Activated CD4-positive, alpha-beta T cell treated with anti-CD3 and anti-CD28 coated beads, Interleukin-2, amount 10 ng/mL, durations not matched to agents 24 days and 14 days (primary cell): ENCODE measurements at regions not wholly inside any gene's neighbourhood (a gene's known extent, or its start where the extent isn't known, plus 50 kb on each side); places are given as distances from the start of the nearest gene placed in this dataset.
"Not testable (repeated sequence)": the region's sequence is repeated elsewhere in the genome, so short reads cannot be mapped to it uniquely, and the experiment has no call there.

ENCODE experiments used
- DNase-seq: peaks from one replicate; pipeline ENCODE4 v3.0.0; 2022
- H3K27ac Mint-ChIP-seq: one replicate; pipeline ENCODE4 v1.8.0; 2022; ENCODE audit warnings: mild to moderate bottlenecking, mixed read lengths
- H3K27me3 Mint-ChIP-seq: one replicate; pipeline ENCODE4 v1.8.0; 2022; ENCODE audit warnings: mixed read lengths
- H3K36me3 Mint-ChIP-seq: one replicate; pipeline ENCODE4 v1.8.0; 2022; ENCODE audit warnings: low read depth, mild to moderate bottlenecking, mixed read lengths
- H3K4me1 Mint-ChIP-seq: one replicate; pipeline ENCODE4 v1.8.0; 2021; ENCODE audit warnings: mixed read lengths
- H3K4me3 Mint-ChIP-seq: one replicate; pipeline ENCODE4 v1.8.0; 2022; ENCODE audit warnings: mild to moderate bottlenecking, moderate library complexity, mixed read lengths
- H3K9me3 Mint-ChIP-seq: one replicate; pipeline ENCODE4 v1.8.0; 2021; ENCODE audit warnings: mixed read lengths
- intact Hi-C: fragments of 100-400 bp; cut with micrococcal nuclease; formaldehyde crosslinking; loops from one replicate; pipeline ENCODE4 v1.15.1; 2023

DNA sequence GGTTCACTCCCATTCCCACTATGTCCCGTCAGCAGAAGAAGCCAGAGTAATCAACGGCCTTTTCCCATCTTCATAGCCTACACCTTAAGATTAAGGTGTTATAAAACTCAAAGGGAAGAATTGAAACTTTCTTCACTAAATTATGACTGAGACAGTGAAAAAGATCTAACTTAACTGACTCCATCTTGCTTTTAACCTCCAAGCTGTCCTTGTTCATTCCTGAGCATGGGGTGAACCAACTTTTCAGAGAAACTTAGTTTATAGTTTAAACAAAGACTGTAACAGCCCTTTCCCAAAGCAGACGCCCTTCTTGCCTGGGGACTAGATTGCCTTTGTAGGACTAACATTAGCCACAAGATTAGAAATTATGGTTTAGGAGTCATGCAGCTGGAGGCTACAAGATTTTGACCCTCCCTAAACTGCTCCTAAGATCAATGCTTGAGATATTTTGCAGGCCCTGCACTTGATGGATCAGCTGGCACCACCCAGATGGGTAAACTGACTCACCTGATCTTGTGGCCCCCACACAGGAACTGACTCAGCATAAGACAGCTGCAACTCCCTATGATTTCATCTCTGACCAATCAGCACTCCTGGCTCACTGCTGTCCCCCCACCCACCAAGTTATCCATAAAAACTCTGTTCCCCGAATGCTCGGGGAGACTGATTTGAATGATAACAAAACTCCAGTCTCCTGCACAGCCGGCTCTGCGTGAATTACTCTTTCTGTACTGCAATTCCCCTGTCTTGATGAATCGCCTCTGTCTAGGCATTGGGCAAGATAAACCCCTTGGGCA, 587.6 kb downstream of the NTRK3 start:
- intact Hi-C loops, H3K4me1 Mint-ChIP-seq, DNase-seq, H3K27me3 Mint-ChIP-seq, H3K27ac Mint-ChIP-seq, H3K4me3 Mint-ChIP-seq, H3K36me3 Mint-ChIP-seq: not testable (repeated sequence)
- H3K9me3 Mint-ChIP-seq: peaks cover 21% of the 10 kb centered on the region

DNA sequence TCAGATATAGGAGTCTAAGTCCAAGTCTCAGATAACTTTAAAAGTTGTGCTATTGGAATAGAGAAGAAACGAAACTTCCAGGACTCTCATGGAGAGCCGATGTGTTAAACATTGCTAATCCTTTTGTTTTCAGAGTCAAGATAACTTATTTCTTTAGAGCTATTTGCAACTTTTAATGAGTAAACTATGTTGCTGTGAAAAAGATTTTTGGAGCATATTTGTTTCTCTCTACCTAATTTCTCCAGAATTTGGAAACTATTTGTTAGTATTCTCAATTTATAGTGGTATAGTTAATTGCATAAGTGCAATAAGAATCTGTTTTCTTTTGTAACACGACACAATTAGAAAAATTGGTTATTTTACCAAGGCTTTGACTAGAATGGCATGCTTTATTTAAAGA, 588.9 kb downstream of the NTRK3 start:
- no peaks in the 10 kb centered on the region for H3K27me3 Mint-ChIP-seq
- H3K4me1 Mint-ChIP-seq: no peaks in the 10 kb centered on the region
- peaks cover 28% of the 10 kb centered on the region for H3K9me3 Mint-ChIP-seq
- no peak for DNase-seq
- H3K4me3 Mint-ChIP-seq: no peak overlapping the region
- H3K27ac Mint-ChIP-seq: no peak overlapping the region
- intact Hi-C loops: no loop called here
- no peaks in the 10 kb centered on the region for H3K36me3 Mint-ChIP-seq

DNA sequence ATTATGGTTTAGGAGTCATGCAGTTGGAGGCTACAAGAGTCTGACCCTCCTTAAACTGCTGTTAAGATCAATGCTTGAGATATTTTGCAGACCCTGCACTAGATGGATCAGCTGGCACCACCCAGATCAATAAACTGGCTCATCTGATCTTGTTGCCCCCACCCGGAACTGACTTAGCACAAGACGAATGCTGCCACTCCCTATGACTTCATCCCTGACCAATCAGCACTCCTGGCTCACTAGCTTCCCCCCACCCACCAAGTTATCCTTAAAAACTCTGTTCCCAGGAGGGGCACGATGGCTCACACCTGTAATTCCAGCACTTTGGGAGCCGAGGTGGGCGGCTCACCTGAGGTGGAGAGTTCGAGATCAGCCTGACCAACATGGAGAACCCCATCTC, 594.0 kb downstream of the NTRK3 start:
- H3K4me3 Mint-ChIP-seq: no peak overlapping the region
- no peaks in the 10 kb centered on the region for H3K27me3 Mint-ChIP-seq
- intact Hi-C loops: no loop called here

DNA sequence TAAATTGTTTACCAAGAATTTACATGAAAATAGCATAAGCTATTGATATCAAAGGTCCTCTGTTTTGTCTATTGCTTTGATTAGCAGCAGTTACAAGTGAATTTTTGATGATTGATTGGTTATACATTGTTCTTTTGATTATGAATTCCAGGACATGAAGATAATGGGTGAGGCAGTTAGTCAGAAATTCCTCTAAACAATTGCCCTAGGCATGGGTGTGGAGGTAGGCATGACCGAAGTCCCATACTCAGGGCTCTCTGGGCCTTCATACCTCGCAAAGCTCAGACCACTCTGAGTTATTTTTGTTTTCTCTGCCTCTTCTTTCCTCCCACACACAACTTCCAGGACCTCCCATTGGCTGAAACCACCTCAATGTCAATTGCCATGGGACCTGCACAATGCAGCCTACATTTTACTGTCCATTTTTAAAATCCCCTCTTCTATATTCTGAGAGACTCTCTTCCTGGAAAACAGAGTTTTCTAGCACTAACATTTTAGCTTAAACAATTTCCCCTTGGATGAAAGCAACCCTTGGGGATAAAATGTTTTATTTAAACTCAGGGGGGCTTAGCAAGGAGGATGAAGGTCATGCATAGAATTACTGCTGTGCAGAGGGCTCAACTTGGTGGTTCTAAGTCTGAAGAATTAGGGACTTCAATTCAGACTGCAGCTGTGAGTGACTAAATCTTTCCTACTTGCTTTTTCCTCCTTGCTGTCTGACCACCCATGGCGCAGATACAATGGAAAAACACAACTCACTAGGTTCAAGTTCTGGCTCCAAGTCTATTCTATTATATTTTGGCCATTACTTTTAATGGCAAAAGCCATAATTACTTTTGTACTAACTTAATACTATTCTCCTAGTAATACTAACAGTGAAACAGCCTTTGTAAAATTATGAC, 594.8 kb downstream of the NTRK3 start:
- no peaks in the 10 kb centered on the region for H3K4me1 Mint-ChIP-seq
- H3K36me3 Mint-ChIP-seq: no peaks in the 10 kb centered on the region
- intact Hi-C loops: no loop called here
- no peak overlapping the region for H3K4me3 Mint-ChIP-seq
- no peak overlapping the region for H3K27ac Mint-ChIP-seq
- no peaks in the 10 kb centered on the region for H3K27me3 Mint-ChIP-seq
- H3K9me3 Mint-ChIP-seq: peaks cover 12% of the 10 kb centered on the region
- DNase-seq: no peak

More for the DNA sequence above, 594.0 kb downstream of the NTRK3 start:
- no peak overlapping the region for H3K27ac Mint-ChIP-seq
- H3K36me3 Mint-ChIP-seq: no peaks in the 10 kb centered on the region
- no peak for DNase-seq
- H3K9me3 Mint-ChIP-seq: peaks cover 12% of the 10 kb centered on the region
- no peaks in the 10 kb centered on the region for H3K4me1 Mint-ChIP-seq

DNA sequence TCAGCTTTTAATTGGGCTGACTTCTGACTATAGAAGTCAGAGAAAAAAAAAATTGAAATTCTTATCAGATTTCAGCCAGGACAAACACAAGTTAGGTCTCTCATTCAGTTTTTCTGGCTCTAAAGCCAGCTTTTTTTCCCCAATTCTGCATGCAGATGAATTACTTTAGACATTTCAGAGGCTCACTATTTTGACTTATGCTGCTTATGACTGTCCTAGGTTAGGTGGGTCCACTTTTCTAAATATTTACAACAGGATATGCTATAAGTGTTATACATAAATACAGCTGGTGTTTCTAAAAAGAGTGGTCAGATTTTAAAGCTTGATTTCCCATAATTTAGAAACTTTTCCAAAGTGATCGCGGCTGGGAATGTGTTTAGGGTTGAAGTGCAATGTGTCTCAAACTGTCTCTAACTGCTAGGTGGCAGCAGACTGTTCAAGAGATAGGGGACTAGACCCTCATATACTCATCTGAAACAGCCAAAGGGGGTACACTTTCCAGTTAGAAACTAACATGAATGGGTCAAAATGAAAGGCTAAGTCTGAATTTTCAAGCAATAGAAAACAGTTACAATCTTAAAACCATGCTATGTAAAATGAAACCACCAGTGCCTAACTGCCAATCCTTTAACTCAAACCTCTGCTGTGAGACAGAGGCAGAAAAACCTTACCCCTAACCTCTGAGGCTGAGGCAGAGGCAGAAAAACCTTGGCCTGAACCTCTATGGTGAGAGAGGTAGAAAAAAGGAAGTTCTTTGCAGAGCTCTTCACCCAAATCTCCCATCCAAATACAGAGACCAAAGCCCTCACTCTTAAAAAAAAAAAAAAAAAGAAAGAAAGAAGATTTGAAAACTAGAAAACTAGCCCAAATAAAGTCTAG, 596.0 kb downstream of the NTRK3 start:
- H3K4me1 Mint-ChIP-seq: no peaks in the 10 kb centered on the region
- intact Hi-C loops: no loop called here
- no peaks in the 10 kb centered on the region for H3K27me3 Mint-ChIP-seq
- no peaks in the 10 kb centered on the region for H3K36me3 Mint-ChIP-seq
- H3K27ac Mint-ChIP-seq: no peak overlapping the region
- H3K4me3 Mint-ChIP-seq: no peak overlapping the region
- peaks cover 12% of the 10 kb centered on the region for H3K9me3 Mint-ChIP-seq
- no peak for DNase-seq

DNA sequence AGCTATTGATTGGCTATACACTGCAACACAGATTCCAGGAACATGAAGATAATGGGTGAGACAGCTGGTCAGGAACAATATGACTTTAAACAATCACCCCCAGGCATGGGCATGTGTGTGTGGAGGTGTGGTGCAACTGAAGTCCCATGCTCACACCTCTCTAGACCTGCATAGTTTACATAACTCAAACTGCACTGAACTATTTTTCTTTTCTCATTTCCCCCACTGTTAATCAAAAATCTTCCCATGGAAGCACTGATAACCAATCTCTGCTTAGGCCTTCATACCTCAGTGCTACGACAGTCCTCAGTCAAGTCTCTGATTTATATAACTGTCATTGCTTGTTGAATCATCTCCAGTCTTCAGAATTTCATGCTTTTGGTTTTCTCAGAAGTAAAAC, 600.2 kb downstream of the NTRK3 start:
- DNase-seq: no peak
- Mint-ChIP-seq H3K9me3 (peaks cover 3% of the 10 kb centered on the region), H3K4me3 (no peak overlapping the region), H3K27ac (no peak overlapping the region), H3K36me3 (no peaks in the 10 kb centered on the region), H3K4me1 (no peaks in the 10 kb centered on the region), H3K27me3 (no peaks in the 10 kb centered on the region)
- intact Hi-C loops: no loop called here

DNA sequence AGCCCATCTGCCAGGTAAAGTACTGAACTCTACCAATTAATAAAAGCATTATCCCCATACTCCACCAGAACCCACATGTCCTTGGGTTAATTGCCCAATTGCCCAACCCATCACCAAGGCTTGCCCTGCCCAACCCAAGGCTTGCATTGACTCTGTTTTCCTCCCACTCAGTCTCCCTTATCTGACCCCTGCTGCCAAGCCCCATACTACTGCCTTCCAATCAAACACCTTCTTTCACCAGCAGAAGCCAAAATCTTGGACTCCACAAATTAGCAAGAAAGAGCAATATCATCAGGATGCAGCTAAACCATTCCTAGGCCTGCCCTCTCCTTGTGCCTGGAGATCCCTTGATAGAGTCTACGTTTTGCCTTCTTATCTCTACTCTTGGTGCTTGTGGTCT, 602.9 kb downstream of the NTRK3 start:
- no peak for DNase-seq
- Mint-ChIP-seq H3K4me1 (no peaks in the 10 kb centered on the region), H3K36me3 (no peaks in the 10 kb centered on the region), H3K27me3 (no peaks in the 10 kb centered on the region), H3K27ac (no peak overlapping the region), H3K4me3 (no peak overlapping the region), H3K9me3 (peaks cover 3% of the 10 kb centered on the region)
- intact Hi-C loops: no loop called here

DNA sequence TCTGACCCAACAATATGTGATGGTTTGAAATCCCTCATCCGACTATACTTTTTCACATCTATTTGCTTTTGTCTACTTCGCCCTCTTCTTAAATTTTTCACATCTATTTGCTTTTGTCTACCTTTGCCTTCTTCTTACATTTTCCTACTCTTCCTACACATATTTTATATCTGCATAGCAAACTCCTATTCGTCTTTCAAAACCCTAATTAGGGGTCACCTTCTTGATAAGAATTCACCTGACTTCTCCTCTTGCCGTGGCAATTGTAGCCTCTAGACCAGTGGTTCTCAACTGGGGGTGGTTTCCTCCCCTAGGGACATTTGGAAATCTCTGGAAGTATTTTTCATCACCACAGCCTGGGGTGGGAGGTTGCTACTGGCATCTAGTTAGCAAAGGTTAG, 607.4 kb downstream of the NTRK3 start:
- H3K27ac Mint-ChIP-seq: no peak overlapping the region
- DNase-seq: no peak

DNA sequence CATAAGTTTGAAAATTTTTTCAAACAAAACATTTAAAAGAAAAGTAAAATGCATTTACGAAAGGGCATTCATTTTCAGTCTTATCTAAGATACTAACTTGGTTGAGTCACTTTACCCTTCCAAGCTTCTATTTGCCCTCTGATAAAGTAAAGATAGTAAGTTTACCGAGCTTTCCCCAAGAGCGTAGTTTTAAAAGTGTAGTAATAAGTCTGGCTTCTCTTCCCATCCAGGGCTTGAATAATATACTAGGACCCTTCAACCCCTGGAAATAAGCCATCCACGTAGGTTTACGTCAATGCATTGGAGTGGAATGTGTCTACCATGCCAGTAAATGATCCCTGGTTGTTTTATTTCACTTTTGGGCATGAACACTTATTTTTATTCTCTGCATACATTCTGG, 608.3 kb downstream of the NTRK3 start:
- H3K4me3 Mint-ChIP-seq: no peak overlapping the region
- DNase-seq: no peak
- H3K36me3 Mint-ChIP-seq: no peaks in the 10 kb centered on the region
- no peak overlapping the region for H3K27ac Mint-ChIP-seq
- H3K27me3 Mint-ChIP-seq: no peaks in the 10 kb centered on the region
- H3K4me1 Mint-ChIP-seq: no peaks in the 10 kb centered on the region
- intact Hi-C loops: no loop called here
- H3K9me3 Mint-ChIP-seq: no peaks in the 10 kb centered on the region

More for the DNA sequence above, 607.4 kb downstream of the NTRK3 start:
- Mint-ChIP-seq H3K4me1 (no peaks in the 10 kb centered on the region), H3K4me3 (no peak overlapping the region), H3K36me3 (no peaks in the 10 kb centered on the region), H3K9me3 (peaks cover 3% of the 10 kb centered on the region), H3K27me3 (no peaks in the 10 kb centered on the region)
- intact Hi-C loops: no loop called here

DNA sequence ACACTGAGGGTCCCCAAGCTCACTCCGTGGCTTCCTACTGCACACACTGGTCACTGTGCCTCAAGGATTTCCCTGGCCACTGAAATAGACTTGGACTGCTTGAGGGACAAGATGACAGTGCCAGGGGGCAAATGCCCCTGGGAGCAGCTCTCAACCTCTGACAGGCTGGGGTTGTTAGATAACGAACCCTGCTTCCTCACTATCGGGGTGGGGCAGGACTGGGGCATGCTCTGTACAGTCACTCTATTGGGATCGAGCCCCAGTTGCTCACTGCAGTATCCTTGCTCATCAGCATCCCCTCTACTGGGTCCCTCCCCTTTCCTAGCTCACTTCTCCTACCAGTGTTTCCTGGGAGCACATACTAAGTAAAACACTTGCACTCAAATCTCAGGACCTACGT, 610.8 kb downstream of the NTRK3 start:
- H3K36me3 Mint-ChIP-seq: no peaks in the 10 kb centered on the region
- intact Hi-C loops: no loop called here
- H3K4me3 Mint-ChIP-seq: no peak overlapping the region
- H3K27me3 Mint-ChIP-seq: no peaks in the 10 kb centered on the region
- no peak for DNase-seq
- no peak overlapping the region for H3K27ac Mint-ChIP-seq
- H3K9me3 Mint-ChIP-seq: no peaks in the 10 kb centered on the region
- peaks cover 3% of the 10 kb centered on the region for H3K4me1 Mint-ChIP-seq

DNA sequence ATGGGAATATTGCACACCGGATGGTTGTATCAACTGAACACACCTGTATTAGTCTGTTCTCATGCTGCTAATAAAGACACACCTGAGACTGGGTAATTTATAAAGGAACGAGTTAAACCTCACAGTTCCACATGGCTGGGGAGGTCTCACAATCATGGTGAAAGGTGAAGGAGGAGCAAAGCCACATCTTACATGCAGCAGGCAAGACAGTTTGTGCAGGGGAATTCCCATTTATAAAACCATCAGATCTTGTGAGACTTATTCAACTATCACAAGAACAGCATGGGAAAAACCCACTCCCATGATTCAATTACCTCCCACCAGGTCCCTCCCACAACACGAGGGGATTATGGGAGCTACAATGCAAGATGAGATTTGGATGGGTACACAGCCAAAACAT, 613.5 kb downstream of the NTRK3 start:
- H3K9me3 Mint-ChIP-seq, DNase-seq, H3K27ac Mint-ChIP-seq, H3K4me3 Mint-ChIP-seq, H3K27me3 Mint-ChIP-seq, H3K36me3 Mint-ChIP-seq, H3K4me1 Mint-ChIP-seq, intact Hi-C loops: not testable (repeated sequence)

DNA sequence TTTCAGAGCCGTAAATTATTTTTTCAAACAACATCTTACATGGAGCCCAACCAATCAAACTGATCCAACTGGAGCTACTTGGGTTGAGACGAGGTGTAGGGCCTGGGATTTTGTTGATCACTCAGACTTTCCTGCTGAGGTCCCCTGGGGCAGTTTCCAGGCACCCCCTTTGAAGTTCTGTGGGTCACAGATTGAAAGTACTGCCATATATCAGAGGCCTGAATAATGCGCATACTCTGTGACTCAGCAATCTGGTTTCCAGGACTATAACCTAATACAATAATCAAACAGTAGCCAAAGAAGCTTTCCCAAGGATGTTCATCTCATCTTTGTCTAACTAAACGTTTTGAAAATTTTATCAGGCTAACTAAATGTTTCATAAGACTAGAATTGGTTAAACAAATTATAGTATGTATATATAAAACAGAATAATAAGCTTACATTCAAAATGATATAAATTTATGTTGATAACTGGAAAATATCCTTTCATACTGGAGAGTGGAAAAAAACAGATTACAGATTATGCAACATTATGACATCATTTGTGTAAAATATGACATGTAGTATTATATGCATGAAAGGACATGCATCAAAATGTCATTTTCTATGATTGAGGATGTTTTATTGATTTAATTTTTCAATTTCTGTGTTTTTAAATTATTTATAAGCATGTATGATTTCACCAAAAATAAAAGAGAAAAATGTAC, 617.1 kb downstream of the NTRK3 start:
- no peaks in the 10 kb centered on the region for H3K27me3 Mint-ChIP-seq
- no peaks in the 10 kb centered on the region for H3K36me3 Mint-ChIP-seq
- intact Hi-C loops: no loop called here
- DNase-seq: no peak
- peaks cover 3% of the 10 kb centered on the region for H3K9me3 Mint-ChIP-seq
- peaks cover 3% of the 10 kb centered on the region for H3K4me1 Mint-ChIP-seq
- H3K27ac Mint-ChIP-seq: no peak overlapping the region
- H3K4me3 Mint-ChIP-seq: no peak overlapping the region

DNA sequence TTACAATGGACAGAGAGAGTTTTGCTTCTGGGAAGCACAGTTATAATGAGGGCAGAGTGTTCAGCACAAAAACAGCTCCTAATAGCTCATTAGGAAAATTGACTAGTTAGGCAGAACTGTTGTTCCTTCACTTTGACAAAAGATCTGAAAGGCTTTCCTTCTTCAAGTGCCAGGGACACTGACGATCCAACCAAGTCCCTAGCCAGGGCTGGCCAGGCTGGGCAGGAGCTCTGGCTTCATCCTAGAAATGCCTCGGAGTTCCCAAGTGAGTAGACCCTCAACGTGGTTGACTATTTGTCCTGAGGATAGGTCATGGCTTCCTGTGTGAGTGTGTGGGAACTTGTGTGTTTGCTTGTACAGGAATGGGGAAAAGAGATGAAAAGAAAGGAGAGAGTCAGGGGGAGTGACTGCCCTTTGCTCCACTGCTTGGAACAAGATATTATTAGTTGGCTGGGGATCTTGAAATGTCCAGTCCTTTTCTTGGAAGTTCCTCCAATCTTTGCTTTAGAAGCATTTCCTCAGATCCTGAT, 617.9 kb downstream of the NTRK3 start:
- Mint-ChIP-seq H3K4me3 (no peak overlapping the region), H3K36me3 (no peaks in the 10 kb centered on the region), H3K9me3 (peaks cover 3% of the 10 kb centered on the region), H3K27me3 (no peaks in the 10 kb centered on the region), H3K27ac (no peak overlapping the region), H3K4me1 (peaks cover 3% of the 10 kb centered on the region)
- no peak for DNase-seq
- intact Hi-C loops: no loop called here
